ENCODE measurements at regions not wholly inside any gene's neighbourhood (a gene's known extent, or its start where the extent isn't known, plus 50 kb on each side); places are given as distances from the start of the nearest gene placed in this dataset.

GRCh38 chr9:107688728-107689127 is 199.2 kb upstream of the KLF4 start:
- peak in 6 of 8 donors; percentile 46 to 80 (median 66) for ATAC-seq

GRCh38 chr9:107685901-107686300 is 196.3 kb upstream of the KLF4 start:
- Histone ChIP-seq H3K9me3 (peaks cover 0 to 13% (median 4%) of the 10 kb centered on the region in 11 donors), H3K36me3 (no peaks in the 10 kb centered on the region), H3K4me1 (peaks cover 0 to 34% (median 0%) of the 10 kb centered on the region in 9 donors), H3K27ac (peak overlapping the region in 2 of 10 donors; percentile 14 to 44), H3K4me3 (no peak overlapping the region), H3K27me3 (no peaks in the 10 kb centered on the region)
- ATAC-seq (peak in 7 of 8 donors; percentile 52 to 93 (median 67)), DNase-seq (no peak)
- 51 to 57% methylated on average over 4 of the region's 4 CpGs for WGBS, 2 donors
- intact Hi-C loops (cut with DNase I) = loop anchor here in 2 of 10 donors (5.0 to 10.0 kb wide), 3 partner anchors 59 to 199 kb away; partner anchors contain the start of gene KLF4 (in 1 of the 2)
- TF ChIP-seq, protein P1, sequence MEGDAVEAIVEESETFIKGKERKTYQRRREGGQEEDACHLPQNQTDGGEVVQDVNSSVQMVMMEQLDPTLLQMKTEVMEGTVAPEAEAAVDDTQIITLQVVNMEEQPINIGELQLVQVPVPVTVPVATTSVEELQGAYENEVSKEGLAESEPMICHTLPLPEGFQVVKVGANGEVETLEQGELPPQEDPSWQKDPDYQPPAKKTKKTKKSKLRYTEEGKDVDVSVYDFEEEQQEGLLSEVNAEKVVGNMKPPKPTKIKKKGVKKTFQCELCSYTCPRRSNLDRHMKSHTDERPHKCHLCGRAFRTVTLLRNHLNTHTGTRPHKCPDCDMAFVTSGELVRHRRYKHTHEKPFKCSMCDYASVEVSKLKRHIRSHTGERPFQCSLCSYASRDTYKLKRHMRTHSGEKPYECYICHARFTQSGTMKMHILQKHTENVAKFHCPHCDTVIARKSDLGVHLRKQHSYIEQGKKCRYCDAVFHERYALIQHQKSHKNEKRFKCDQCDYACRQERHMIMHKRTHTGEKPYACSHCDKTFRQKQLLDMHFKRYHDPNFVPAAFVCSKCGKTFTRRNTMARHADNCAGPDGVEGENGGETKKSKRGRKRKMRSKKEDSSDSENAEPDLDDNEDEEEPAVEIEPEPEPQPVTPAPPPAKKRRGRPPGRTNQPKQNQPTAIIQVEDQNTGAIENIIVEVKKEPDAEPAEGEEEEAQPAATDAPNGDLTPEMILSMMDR (IDR thresholded peaks at IDR 0.05) = no peak

More at GRCh38 chr9:107688728-107689127, 199.2 kb upstream of the KLF4 start:
- Histone ChIP-seq H3K27ac (peak overlapping the region in 4 of 10 donors; percentile 3 to 30 (median 11)), H3K9me3 (peaks cover 0 to 13% (median 4%) of the 10 kb centered on the region in 11 donors), H3K4me1 (peaks cover 0 to 32% (median 0%) of the 10 kb centered on the region in 9 donors), H3K4me3 (no peak overlapping the region), H3K36me3 (no peaks in the 10 kb centered on the region), H3K27me3 (no peaks in the 10 kb centered on the region)
- intact Hi-C loops (cut with DNase I) = loop anchor here in 2 of 10 donors (5.0 to 10.0 kb wide), 3 partner anchors 56 to 201 kb away; partner anchors contain the start of gene KLF4 (in 1 of the 2)
- TF ChIP-seq, protein P1 (IDR thresholded peaks at IDR 0.05) = no peak
- no peak for DNase-seq

GRCh38 chr9:107685376-107685775 is 195.8 kb upstream of the KLF4 start:
- Histone ChIP-seq H3K4me1 (peaks cover 0 to 34% (median 0%) of the 10 kb centered on the region in 9 donors), H3K27me3 (no peaks in the 10 kb centered on the region), H3K36me3 (no peaks in the 10 kb centered on the region), H3K9me3 (peaks cover 0 to 13% (median 4%) of the 10 kb centered on the region in 11 donors), H3K4me3 (no peak overlapping the region), H3K27ac (peak overlapping the region in 2 of 10 donors; percentile 14 to 41)
- ATAC-seq (no peak), DNase-seq (no peak)
- TF ChIP-seq, protein P1 (IDR thresholded peaks at IDR 0.05) = no peak
- intact Hi-C loops (cut with DNase I) = loop anchor here in 2 of 10 donors (5.0 to 10.0 kb wide), 3 partner anchors 59 to 198 kb away; partner anchors contain the start of gene KLF4 (in 1 of the 2)
- 94 to 96% methylated on average over 3 of the region's 3 CpGs for WGBS, 2 donors

DNA sequence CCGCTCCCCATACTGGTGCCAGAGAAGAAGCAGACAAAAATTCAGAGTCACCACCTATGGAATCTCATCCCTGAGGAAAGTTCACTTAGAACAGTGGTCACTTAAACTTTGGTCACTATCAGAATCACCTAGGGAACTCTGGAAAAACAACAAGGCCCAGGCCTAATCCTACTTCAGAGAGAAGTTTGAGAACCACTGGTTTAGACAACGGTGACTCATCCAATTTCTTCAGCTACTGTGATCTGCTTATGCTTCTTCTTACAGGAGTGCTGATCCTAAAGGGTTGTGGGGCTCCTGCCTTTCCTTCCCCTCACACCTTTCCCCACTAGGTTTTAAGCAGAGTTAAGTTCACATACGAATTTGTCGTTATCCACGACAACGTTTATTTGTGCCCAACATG is 194.7 kb upstream of the KLF4 start:
- Histone ChIP-seq H3K9me3 (peaks cover 0 to 4% (median under 1%) of the 10 kb centered on the region in 11 donors), H3K4me3 (no peak overlapping the region), H3K27ac (peak overlapping the region in 4 of 10 donors; percentile 20 to 77 (median 48)), H3K27me3 (no peaks in the 10 kb centered on the region), H3K4me1 (peaks cover 0 to 34% (median 0%) of the 10 kb centered on the region in 9 donors), H3K36me3 (no peaks in the 10 kb centered on the region)
- 89 to 92% methylated on average over 6 of the region's 6 CpGs for WGBS, 2 donors
- DNase-seq (no peak), ATAC-seq (no peak)
- TF ChIP-seq, protein P1 (IDR thresholded peaks at IDR 0.05) = no peak
- intact Hi-C loops (cut with DNase I) = loop anchor here in 2 of 10 donors (10.0 kb wide), 2 partner anchors 59 to 61 kb away; no protein-coding TSS in a partner anchor

Data from heart right ventricle (tissue), 16 donors.